ENCODE measurements at regions not wholly inside any gene's neighbourhood (a gene's known extent, or its start where the extent isn't known, plus 50 kb on each side); places are given as distances from the start of the nearest gene placed in this dataset.
"Not testable (repeated sequence)": the region's sequence is repeated elsewhere in the genome, so short reads cannot be mapped to it uniquely, and the experiment has no call there.

DNA sequence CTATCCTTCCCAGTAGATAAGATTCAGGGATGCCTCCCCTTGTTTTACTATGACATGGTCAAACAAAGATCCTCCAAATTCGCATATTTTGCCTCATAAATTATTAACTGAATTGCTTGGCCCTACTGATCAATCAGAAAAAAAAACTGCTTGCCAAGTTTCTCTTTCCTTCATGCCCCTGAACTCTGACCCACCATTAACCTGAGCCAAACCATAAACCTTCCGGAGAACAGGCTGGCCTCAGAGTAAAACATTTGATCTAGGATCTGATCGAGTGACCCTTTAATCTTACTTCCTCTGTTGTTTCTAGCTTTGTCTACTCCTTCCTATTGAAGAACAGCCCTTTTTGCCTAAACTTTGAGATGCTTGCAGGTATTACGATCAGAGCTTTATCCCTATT lies 209.7 kb upstream of the FAM47A start:
- H4K20me1 ChIP-seq (ENCODE audit: insufficient read depth) = no peaks in the 10 kb centered on the region
- H3K4me1 ChIP-seq (ENCODE audit: low read depth, poor library complexity, severe bottlenecking) = no peaks in the 10 kb centered on the region
- no peak overlapping the region for H3K27ac ChIP-seq
- H3K36me3 ChIP-seq (ENCODE audit: insufficient read depth) = no peaks in the 10 kb centered on the region
- no peak overlapping the region for H3K4me2 ChIP-seq
- H2AFZ ChIP-seq (ENCODE audit: low read depth) = no peak overlapping the region
- H3K27me3 ChIP-seq (ENCODE audit: insufficient read depth, low read depth) = no peaks in the 10 kb centered on the region
- no peaks in the 10 kb centered on the region for H3K79me2 ChIP-seq (ENCODE audit: insufficient read depth, low read depth)
- H3K4me3 ChIP-seq (IDR thresholded peaks at IDR 0.05; ENCODE audit: insufficient read depth, low read depth, low read length) = no peak overlapping the region
- TF ChIP-seq, protein P1, sequence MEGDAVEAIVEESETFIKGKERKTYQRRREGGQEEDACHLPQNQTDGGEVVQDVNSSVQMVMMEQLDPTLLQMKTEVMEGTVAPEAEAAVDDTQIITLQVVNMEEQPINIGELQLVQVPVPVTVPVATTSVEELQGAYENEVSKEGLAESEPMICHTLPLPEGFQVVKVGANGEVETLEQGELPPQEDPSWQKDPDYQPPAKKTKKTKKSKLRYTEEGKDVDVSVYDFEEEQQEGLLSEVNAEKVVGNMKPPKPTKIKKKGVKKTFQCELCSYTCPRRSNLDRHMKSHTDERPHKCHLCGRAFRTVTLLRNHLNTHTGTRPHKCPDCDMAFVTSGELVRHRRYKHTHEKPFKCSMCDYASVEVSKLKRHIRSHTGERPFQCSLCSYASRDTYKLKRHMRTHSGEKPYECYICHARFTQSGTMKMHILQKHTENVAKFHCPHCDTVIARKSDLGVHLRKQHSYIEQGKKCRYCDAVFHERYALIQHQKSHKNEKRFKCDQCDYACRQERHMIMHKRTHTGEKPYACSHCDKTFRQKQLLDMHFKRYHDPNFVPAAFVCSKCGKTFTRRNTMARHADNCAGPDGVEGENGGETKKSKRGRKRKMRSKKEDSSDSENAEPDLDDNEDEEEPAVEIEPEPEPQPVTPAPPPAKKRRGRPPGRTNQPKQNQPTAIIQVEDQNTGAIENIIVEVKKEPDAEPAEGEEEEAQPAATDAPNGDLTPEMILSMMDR (conservative IDR thresholded peaks at IDR 0.05; ENCODE audit: low read depth, low read length) = no peak
- no peak overlapping the region for H3K9ac ChIP-seq

DNA sequence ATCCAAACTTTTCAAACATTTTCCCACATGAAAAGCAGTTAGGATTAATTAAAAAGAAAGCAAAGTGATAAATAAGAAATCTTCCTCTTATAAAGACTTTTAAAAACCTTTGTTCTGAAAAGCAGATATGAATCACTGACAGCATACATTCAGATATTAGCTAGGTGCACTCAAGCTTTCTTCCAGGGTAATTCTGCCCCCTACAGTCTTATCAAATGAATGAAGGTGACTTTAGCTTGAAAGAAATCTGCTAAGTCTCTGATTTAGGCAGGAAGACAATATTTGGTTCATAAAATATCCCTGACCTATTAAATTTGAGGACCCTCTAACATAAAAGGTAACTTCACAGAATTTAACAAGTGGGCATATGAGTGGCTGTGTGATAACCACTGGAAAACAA lies 209.1 kb upstream of the FAM47A start:
- TF ChIP-seq, protein P1 (conservative IDR thresholded peaks at IDR 0.05; ENCODE audit: low read depth, low read length) = no peak; the same call in 1 of the 2 replicates
- Histone ChIP-seq H3K27me3 (ENCODE audit: insufficient read depth, low read depth) (no peaks in the 10 kb centered on the region), H3K4me3 (IDR thresholded peaks at IDR 0.05; ENCODE audit: insufficient read depth, low read depth, low read length) (no peak overlapping the region), H3K36me3 (ENCODE audit: insufficient read depth) (no peaks in the 10 kb centered on the region), H3K4me1 (ENCODE audit: low read depth, poor library complexity, severe bottlenecking) (no peaks in the 10 kb centered on the region), H3K79me2 (ENCODE audit: insufficient read depth, low read depth) (no peaks in the 10 kb centered on the region), H2AFZ (ENCODE audit: low read depth) (no peak overlapping the region), H3K27ac (no peak overlapping the region), H3K9ac (no peak overlapping the region), H4K20me1 (ENCODE audit: insufficient read depth) (no peaks in the 10 kb centered on the region), H3K4me2 (no peak overlapping the region)

DNA sequence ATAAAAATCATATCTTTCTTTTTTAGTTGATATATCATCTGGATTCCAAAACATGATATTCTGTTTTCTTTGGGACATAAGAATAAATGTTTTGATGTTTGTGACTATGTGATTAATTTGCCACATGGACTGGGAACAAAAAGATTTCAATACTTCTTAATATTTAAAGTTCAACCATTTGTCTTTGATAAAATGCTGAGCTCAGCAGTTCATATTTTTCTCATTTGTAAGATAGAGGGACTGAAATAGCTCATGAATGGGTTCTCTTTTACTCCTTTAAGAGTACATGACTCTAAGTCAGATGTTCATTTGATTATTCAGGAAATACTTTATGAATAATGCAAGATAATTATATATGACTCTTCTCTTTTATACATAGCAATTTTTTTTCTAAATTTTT lies 205.9 kb upstream of the FAM47A start:
- Histone ChIP-seq H3K4me2 (no peak overlapping the region), H2AFZ (ENCODE audit: low read depth) (no peak overlapping the region), H3K27me3 (ENCODE audit: insufficient read depth, low read depth) (no peaks in the 10 kb centered on the region), H3K79me2 (ENCODE audit: insufficient read depth, low read depth) (no peaks in the 10 kb centered on the region), H4K20me1 (ENCODE audit: insufficient read depth) (no peaks in the 10 kb centered on the region), H3K27ac (no peak overlapping the region), H3K9ac (no peak overlapping the region), H3K36me3 (ENCODE audit: insufficient read depth) (no peaks in the 10 kb centered on the region), H3K4me1 (ENCODE audit: low read depth, poor library complexity, severe bottlenecking) (no peaks in the 10 kb centered on the region), H3K4me3 (IDR thresholded peaks at IDR 0.05; ENCODE audit: insufficient read depth, low read depth, low read length) (no peak overlapping the region)
- TF ChIP-seq, protein P1 (conservative IDR thresholded peaks at IDR 0.05; ENCODE audit: low read depth, low read length) = no peak

DNA sequence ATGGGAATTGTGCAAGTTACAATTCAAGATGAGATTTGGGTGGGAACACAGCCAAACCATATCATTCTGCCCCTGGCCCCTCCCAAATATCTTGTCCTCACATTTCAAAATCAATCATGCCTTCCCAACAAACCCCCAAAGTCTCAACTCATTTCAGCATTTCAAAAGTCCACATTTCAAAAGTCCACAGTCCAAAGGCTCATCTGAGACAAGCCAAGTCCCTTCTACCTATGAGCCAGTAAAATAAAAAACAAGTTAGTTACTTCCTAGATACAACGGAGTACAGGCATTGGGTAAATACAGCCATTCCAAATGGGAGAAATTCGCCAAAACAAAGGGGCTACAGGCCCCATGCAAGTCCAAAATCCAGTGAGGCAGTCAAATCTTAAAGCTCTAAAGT lies 203.3 kb upstream of the FAM47A start:
- not testable (repeated sequence) for H2AFZ ChIP-seq (ENCODE audit: low read depth); H3K4me1 ChIP-seq (ENCODE audit: low read depth, poor library complexity, severe bottlenecking); H3K36me3 ChIP-seq (ENCODE audit: insufficient read depth); H3K9ac ChIP-seq; H4K20me1 ChIP-seq (ENCODE audit: insufficient read depth); H3K4me3 ChIP-seq (IDR thresholded peaks at IDR 0.05; ENCODE audit: insufficient read depth, low read depth, low read length); H3K27ac ChIP-seq; H3K27me3 ChIP-seq (ENCODE audit: insufficient read depth, low read depth); H3K79me2 ChIP-seq (ENCODE audit: insufficient read depth, low read depth); H3K4me2 ChIP-seq

DNA sequence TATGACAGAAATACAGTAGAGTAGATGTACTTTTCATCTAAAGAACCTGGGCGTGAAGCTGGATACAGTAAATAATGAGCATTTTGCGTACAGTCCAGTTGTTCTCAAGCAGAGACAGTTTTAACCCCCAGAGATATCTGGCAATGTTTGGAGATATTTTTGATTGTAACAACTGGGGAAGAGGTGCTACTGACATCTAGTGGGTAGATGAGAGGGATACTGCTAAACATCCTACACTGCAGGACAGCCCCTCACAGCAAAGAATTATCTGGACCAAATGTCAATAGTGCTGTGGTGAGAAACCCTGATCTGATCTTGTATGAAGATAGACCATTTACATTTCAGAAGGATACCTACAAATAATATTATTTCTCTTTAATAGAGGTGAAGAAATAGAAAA lies 200.2 kb upstream of the FAM47A start:
- no peak overlapping the region for H3K9ac ChIP-seq
- H3K36me3 ChIP-seq (ENCODE audit: insufficient read depth) = no peaks in the 10 kb centered on the region
- no peaks in the 10 kb centered on the region for H3K79me2 ChIP-seq (ENCODE audit: insufficient read depth, low read depth)
- no peak overlapping the region for H3K4me2 ChIP-seq
- H3K27me3 ChIP-seq (ENCODE audit: insufficient read depth, low read depth) = no peaks in the 10 kb centered on the region
- H3K4me3 ChIP-seq (IDR thresholded peaks at IDR 0.05; ENCODE audit: insufficient read depth, low read depth, low read length) = no peak overlapping the region
- H3K4me1 ChIP-seq (ENCODE audit: low read depth, poor library complexity, severe bottlenecking) = no peaks in the 10 kb centered on the region
- H2AFZ ChIP-seq (ENCODE audit: low read depth) = no peak overlapping the region
- TF ChIP-seq, protein P1 (conservative IDR thresholded peaks at IDR 0.05; ENCODE audit: low read depth, low read length) = no peak
- no peaks in the 10 kb centered on the region for H4K20me1 ChIP-seq (ENCODE audit: insufficient read depth)
- H3K27ac ChIP-seq = no peak overlapping the region
